Activated CD8-positive, alpha-beta memory T cell treated with anti-CD3 and anti-CD28 coated beads for 1 hour (primary cell): ENCODE measurements at regions not wholly inside any gene's neighbourhood (a gene's known extent, or its start where the extent isn't known, plus 50 kb on each side); places are given as distances from the start of the nearest gene placed in this dataset.
"Not testable (repeated sequence)": the region's sequence is repeated elsewhere in the genome, so short reads cannot be mapped to it uniquely, and the experiment has no call there.

Experiments
- DNase-seq, 2 donors: peaks; one replicate each; pipeline ENCODE4 v3.0.0-alpha.2; 2020; ENCODE audit warnings: low read depth in 1 of 2; ENCODE audit errors: extremely low read depth in 1 of 2

GRCh38 chr2:61774351-61774750 is 79.5 kb downstream of the FAM161A start:
- DNase-seq, result no peak

DNA sequence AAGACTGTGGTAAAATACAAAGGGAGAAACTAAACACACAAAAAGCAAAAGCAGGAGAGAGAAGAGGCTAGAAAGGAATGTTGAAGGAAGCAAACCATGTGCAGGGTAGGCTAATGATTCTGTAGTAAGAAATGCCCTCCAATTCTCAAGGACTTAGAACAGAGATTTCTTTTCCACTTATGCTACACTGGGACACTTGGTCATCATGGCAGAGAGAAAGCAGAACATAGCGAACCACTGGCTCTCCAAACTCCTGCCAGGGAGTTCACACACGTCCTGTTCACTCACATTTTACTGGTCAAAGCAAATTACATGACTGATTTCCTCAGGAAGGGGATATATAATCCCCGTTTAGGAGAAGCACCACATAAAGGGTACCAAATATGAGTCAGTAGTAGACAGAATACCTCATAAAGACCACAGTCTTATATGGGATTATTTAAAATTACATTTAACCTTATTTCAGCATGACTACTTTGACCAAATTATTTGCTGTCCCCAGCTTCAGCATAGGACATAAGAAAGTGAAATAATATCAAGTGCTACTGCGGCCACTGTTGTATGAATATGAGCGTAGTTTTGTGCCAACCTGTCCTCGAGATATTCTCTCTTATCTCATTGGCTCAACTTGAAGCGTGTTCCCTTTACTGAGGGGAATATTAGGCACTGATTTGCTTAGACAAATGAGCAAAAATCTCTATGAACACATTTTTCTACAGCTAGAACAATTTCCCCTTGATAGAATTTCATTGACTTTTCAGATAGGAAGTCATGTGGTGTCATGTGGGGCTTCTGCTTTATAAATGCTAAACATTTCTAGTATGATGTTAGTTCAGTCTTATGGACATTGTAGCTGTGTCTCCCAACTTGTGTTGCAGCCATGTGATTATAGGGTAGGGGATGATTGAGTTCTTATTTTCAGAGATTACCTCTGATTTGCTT is 81.7 kb downstream of the FAM161A start:
- DNase-seq, result no peak

DNA sequence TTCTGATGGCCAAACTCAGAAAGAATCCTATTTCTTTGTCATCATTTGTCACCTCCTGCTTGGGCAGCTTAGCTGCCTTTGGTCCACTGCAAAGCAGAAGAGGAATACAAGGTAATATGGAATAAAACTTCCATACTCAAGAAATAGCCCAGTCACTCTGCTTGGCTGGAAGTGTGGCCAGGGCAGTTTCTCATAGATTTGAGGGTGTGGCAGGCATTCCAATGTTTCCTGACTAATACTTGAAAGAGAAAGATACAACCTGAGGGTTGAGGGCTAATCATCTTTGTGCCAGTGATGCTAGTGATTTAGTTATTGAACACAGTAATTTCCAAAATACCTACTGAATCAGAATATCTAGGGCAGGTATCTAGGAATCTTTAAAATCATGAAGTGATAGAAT is 83.1 kb downstream of the FAM161A start:
- DNase-seq, result no peak

DNA sequence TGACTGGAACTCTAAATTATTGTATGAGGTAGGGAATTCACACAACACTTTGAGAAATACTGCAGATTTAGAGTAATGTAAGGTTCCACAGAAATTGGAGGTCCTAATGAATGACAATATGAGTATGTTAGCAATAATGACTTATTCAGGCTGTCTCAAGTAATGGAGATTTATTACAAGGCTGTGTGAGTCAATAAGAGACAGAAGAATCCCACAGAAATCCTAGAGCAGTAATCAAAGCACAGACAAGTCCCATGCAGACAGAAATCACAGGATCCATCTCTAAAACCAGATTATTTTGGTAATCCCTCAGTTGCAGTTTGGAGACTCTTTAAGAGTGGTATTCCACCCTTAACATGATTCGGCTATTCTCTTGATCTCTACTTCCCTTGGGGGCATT is 83.6 kb downstream of the FAM161A start:
- no peak for DNase-seq

DNA sequence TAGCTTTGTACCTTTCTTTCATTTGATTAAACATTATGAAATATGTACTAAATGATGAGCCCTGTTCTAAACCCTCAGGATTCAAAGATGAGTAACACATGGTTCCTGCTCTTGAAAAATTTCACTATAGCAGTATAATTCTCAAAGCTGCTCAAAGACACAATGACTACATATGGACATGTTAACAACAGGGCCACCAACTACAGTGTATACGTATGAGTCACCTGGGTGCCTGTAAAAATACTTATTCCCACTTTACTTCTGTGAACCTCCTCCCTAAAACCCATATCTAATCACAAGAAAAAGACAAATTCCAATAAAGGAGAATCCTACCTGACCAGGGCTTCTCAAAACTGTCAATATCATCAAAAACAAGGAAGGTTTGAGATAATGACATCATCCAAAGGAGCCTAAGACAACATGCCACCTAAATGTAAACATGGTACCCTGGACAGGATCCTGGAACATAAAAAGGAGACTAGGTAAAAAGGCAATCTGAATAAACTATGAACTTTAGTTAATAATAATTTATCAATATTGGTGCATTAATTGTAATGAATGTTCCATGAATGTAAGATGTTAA is 84.7 kb downstream of the FAM161A start:
- no peak for DNase-seq

DNA sequence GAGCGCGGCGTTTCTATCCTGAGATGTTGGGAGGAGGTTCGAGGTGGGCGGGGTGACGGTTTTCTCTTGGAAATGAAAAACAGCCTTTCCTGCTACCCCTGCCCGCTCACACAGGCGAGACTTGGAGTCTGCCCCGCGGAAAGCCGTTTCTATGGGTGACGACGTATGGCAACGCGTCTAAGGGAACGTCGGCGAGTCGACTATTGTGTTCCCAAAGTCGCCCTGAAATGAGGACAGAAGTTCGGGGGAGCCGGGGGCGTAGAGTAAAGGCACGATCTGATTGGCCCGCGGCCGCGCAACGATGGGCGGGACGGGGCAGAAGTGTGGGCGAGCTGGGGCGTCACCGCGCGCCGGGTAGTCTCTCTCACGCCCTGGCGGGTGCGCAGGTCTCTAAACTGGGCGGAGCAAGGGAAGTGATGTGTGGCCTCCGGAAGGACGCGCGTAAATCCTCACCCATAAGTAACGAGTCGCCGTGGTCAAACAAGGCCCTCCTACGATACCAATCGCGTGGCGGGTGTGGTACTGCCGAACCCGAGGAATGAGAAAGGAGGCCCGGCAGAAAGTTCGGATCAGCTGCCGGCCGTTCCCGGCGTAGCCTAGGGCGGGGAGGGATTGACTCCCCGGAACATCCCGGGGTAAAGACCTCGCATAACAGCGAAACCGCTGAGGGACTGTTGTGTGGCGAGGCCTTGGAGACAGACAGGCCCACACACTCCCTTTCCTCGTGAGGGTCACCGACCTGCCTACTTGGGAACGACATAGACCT is 89.6 kb downstream of the FAM161A start:
- DNase-seq, result peak; percentile 87 to 92

DNA sequence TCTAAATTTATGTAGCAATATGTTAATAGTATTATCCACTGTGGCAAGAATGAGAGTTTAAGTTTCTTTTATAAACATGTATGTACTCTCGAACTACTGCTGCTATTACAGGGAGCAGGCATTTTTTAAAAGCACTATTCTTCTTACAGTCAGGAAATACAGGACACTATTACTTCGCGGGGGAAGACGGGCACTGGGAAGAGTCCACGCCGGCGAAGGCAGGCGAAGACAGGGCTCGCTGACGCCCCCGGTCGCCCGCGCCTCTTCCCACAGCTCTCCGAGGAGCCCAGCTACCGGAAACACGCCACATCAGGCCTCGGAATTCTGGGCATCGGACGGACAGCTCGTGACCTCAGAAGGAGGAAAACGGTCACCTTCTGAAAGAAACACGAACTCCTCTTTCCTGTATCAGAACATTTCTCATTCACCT is 90.2 kb downstream of the FAM161A start:
- no peak for DNase-seq

GRCh38 chr2:61762292-61762691 is 91.6 kb downstream of the FAM161A start:
- no peak for DNase-seq

DNA sequence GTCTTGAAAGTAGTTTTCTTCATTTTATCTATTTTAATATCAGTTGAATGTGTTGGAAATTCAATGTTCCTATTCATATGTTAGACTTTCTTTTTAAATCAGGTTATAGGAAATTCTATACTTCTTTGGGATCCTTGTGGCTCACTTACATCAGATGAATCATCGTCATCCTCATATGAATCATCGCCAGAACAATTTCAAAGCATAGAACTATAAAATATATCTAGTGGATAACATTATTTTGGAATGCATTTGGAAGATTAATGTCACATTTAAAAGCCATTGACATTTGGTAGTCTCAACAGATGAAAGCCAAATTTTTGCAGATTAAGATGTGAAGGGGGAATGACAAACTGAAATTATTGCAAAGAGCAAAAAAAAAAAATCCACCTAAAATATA is 94.1 kb downstream of the FAM161A start:
- DNase-seq, result no peak

DNA sequence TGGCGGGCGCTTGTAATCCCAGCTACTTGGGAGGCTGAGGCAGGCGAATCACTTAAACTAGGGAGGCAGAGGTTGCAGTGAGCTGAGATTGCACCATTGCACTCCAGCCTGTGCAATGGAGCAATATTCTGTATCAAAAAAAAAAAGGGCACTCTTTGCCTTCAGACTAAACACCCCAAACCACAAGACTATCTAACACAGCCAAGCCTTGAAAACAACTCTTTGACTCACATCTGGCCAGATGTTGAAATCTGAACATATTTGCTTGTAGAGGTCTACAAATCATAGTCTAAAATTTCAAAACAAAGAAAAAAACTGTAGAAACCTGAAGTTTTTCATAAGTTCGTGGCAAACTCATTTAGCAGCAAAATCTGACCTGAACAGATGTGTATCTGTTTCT is 94.9 kb downstream of the FAM161A start:
- no peak for DNase-seq

GRCh38 chr2:61758159-61758558 is 95.7 kb downstream of the FAM161A start:
- no peak for DNase-seq

DNA sequence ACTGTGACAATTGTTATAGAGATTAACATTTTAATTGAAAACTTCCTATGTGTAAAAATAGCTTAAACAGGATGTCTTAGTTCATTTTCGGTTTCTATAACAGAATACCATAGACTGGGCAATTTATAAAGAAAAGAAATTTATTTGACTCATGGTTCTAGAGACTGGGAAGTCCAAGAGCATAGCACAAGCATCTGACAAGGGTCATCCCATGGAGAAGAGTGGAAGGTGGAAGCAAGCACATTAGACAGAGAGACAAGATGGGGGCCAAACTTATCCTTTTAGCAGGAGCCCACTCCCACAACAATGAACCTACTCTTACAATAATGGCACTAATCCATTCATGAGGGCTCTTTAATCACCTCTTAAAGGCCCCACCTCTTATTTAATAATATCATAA is 100.3 kb downstream of the FAM161A start:
- no peak for DNase-seq

- no peak for DNase-seq
Observed at GRCh38 chr2:61750624-61751023, 103.2 kb downstream of the FAM161A start.

DNA sequence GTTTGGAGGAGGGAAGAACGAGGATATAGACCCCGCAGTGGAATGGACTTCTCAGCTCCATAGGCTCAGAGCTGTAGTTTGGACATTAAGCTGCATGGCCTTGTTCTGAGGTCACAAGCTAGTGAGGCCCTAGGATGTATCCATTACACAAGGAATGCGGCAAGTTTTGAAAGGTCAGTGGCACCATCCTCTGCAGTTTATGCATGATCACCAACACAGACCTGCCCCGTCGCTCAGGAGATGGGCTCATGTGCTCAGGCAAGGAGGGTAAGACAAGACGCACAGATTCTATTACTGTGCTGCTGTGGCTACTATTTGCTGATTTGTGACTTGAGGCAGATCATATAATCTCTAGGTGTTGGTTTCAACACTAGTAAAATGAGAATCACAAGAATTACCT is 110.9 kb downstream of the FAM161A start:
- no peak for DNase-seq

GRCh38 chr2:61737841-61738240 is 116.0 kb downstream of the FAM161A start:
- no peak for DNase-seq

- DNase-seq, result no peak
Observed at GRCh38 chr2:61736953-61737352, 116.9 kb downstream of the FAM161A start.

- DNase-seq, result no peak
Observed at GRCh38 chr2:61733563-61733962, 120.3 kb downstream of the FAM161A start.

- DNase-seq, result no peak
Observed at GRCh38 chr2:61732787-61733186, 121.1 kb downstream of the FAM161A start.

- no peak for DNase-seq
Observed at GRCh38 chr2:61727746-61728145, 126.1 kb downstream of the FAM161A start.

GRCh38 chr2:61726456-61727209 is 127.2 kb downstream of the FAM161A start:
- no peak for DNase-seq

GRCh38 chr2:61723364-61723763 is 130.5 kb downstream of the FAM161A start:
- DNase-seq, result not testable (repeated sequence)
